Keratinocyte (primary cell): ENCODE measurements at regions not wholly inside any gene's neighbourhood (a gene's known extent, or its start where the extent isn't known, plus 50 kb on each side); places are given as distances from the start of the nearest gene placed in this dataset.

ENCODE experiments used
- DNase-seq: peaks from one replicate; pipeline ENCODE4 v3.0.0-alpha.2; 2011; ENCODE audit warnings: low read depth, missing footprints, low spot score
- FAIRE-seq: peaks from 2 replicates; lab custom pipeline; 2011; peaks lifted over from hg19 to GRCh38; lab: Jason Lieb, UNC
- H2AFZ ChIP-seq: 2 replicates; pipeline ENCODE4 v1.6.0; 2012; ENCODE audit warnings: low read length, control low read depth, inconsistent platforms; ENCODE audit not compliant: control insufficient read depth
- H3K27ac ChIP-seq: 2 replicates; pipeline ENCODE4 v1.5.1; 2011; ENCODE audit warnings: low read length; ENCODE audit not compliant: control insufficient read depth, insufficient read depth
- H3K27me3 ChIP-seq: 3 replicates; pipeline ENCODE4 v1.6.0; 2011; ENCODE audit warnings: low read length; ENCODE audit not compliant: control insufficient read depth, insufficient read depth; ENCODE audit errors: extremely low read depth
- H3K36me3 ChIP-seq, 2 experiments: 2 replicates in 1 of 2; 3 replicates in 1 of 2; pipeline ENCODE4 v1.5.1; 2011; ENCODE audit warnings: low read length in 2 of 2, mild to moderate bottlenecking in 1 of 2; ENCODE audit not compliant: control insufficient read depth in 2 of 2, insufficient read depth in 2 of 2; ENCODE audit errors: extremely low read depth in 1 of 2
- H3K4me1 ChIP-seq: 3 replicates; pipeline ENCODE4 v1.5.1; 2011; ENCODE audit warnings: low read length; ENCODE audit not compliant: control insufficient read depth, insufficient read depth; ENCODE audit errors: extremely low read depth
- H3K4me2 ChIP-seq: 3 replicates; pipeline ENCODE4 v1.6.0; 2011; ENCODE audit warnings: low read depth, low read length; ENCODE audit not compliant: control insufficient read depth, insufficient read depth; ENCODE audit errors: extremely low read depth
- H3K4me3 ChIP-seq, 3 experiments: fragments of 200-600 bp in 1 of 3; sonication (generic) in 1 of 3; 2 replicates in 2 of 3; 3 replicates in 1 of 3; pipeline ENCODE4 v1.5.1; 2011 to 2016; ENCODE audit warnings: low read length in 3 of 3, mild to moderate bottlenecking in 3 of 3, control low read depth in 2 of 3, inconsistent platforms in 1 of 3, low read depth in 1 of 3, mixed read lengths in 1 of 3, mixed run types in 1 of 3, moderate library complexity in 1 of 3; ENCODE audit not compliant: control insufficient read depth in 2 of 3, insufficient read depth in 2 of 3; ENCODE audit errors: extremely low read depth in 1 of 3
- H3K79me2 ChIP-seq: 2 replicates; pipeline ENCODE4 v1.6.0; 2012; ENCODE audit warnings: low read length; ENCODE audit not compliant: control insufficient read depth, insufficient read depth
- H3K9ac ChIP-seq: 3 replicates; pipeline ENCODE4 v1.6.0; 2011; ENCODE audit warnings: low read length; ENCODE audit not compliant: control insufficient read depth, insufficient read depth; ENCODE audit errors: extremely low read depth
- H3K9me1 ChIP-seq: 3 replicates; pipeline ENCODE4 v1.6.0; 2011; ENCODE audit warnings: low read length; ENCODE audit not compliant: control insufficient read depth, insufficient read depth; ENCODE audit errors: extremely low read depth
- H3K9me3 ChIP-seq: 2 replicates; pipeline ENCODE4 v1.5.1; 2012; ENCODE audit warnings: low read depth, low read length; ENCODE audit not compliant: control insufficient read depth
- H4K20me1 ChIP-seq: 3 replicates; pipeline ENCODE4 v1.6.0; 2011; ENCODE audit warnings: low read length; ENCODE audit not compliant: control insufficient read depth, insufficient read depth; ENCODE audit errors: extremely low read depth
- CTCF ChIP-seq, 3 experiments: IDR thresholded peaks in 1 of 3; conservative IDR thresholded peaks in 1 of 3; optimal IDR thresholded peaks in 1 of 3; 2 replicates in 2 of 3; 3 replicates in 1 of 3; pipeline versions ENCODE3 to v1.5.1; 2011; ENCODE audit warnings: low read length in 3 of 3, mild to moderate bottlenecking in 3 of 3, moderate library complexity in 2 of 3, control low read depth in 1 of 3, inconsistent platforms in 1 of 3; ENCODE audit not compliant: insufficient read depth in 2 of 3; ENCODE audit errors: extremely low read depth in 1 of 3
- EZH2 ChIP-seq: IDR thresholded peaks from one replicate; pipeline ENCODE4 v1.6.1; 2012; ENCODE audit warnings: inconsistent platforms, mild to moderate bottlenecking, low read length, moderate library complexity
- dilution Hi-C: fragments of 300-500 bp; cut with MboI; formaldehyde crosslinking; loops from one replicate; pipeline ENCODE4 v1.7.0; 2020; ENCODE audit warnings: low sequenced_read_pairs; ENCODE audit not compliant: extremely low pct_ligation_motif_present

GRCh38 chr20:24720957-24721356 lies 228.1 kb upstream of the CST7 start:
- DNase-seq (no peak), FAIRE-seq (no peak)
- Histone ChIP-seq H2AFZ (no peak overlapping the region), H3K4me3 (no peak overlapping the region), H3K9me1 (no peaks in the 10 kb centered on the region), H3K36me3 (no peaks in the 10 kb centered on the region), H3K9ac (no peak overlapping the region), H3K27ac (no peak overlapping the region), H3K4me2 (no peak overlapping the region), H3K27me3 (no peaks in the 10 kb centered on the region), H3K79me2 (no peaks in the 10 kb centered on the region), H3K9me3 (no peaks in the 10 kb centered on the region), H4K20me1 (no peaks in the 10 kb centered on the region), H3K4me1 (no peaks in the 10 kb centered on the region)
- dilution Hi-C loops = no loop called here
- TF ChIP-seq EZH2 = no peak
- no peak for TF ChIP-seq CTCF (optimal IDR thresholded peaks at IDR 0.05 in 1 of 3, IDR thresholded peaks at IDR 0.05 in 1 of 3, conservative IDR thresholded peaks at IDR 0.05 in 1 of 3; ENCODE audit: extremely low read depth in 1 of 3, insufficient read depth in 2 of 3, low read length in 3 of 3)

- Histone ChIP-seq H3K9me3 (no peaks in the 10 kb centered on the region), H3K79me2 (no peaks in the 10 kb centered on the region), H3K4me1 (no peaks in the 10 kb centered on the region), H3K9ac (no peak overlapping the region), H3K27ac (no peak overlapping the region), H3K27me3 (no peaks in the 10 kb centered on the region), H3K9me1 (no peaks in the 10 kb centered on the region), H2AFZ (no peak overlapping the region), H4K20me1 (no peaks in the 10 kb centered on the region), H3K4me3 (no peak overlapping the region), H3K4me2 (no peak overlapping the region), H3K36me3 (no peaks in the 10 kb centered on the region)
- no peak for FAIRE-seq
- no peak for DNase-seq
- dilution Hi-C loops = no loop called here
- TF ChIP-seq CTCF (optimal IDR thresholded peaks at IDR 0.05 in 1 of 3, IDR thresholded peaks at IDR 0.05 in 1 of 3, conservative IDR thresholded peaks at IDR 0.05 in 1 of 3; ENCODE audit: extremely low read depth in 1 of 3, insufficient read depth in 2 of 3, low read length in 3 of 3) (no peak), EZH2 (no peak)
These were observed 227.0 kb upstream of the CST7 start for GRCh38 chr20:24721891-24722568.
